Epidermal melanocyte (primary cell): ENCODE measurements at regions not wholly inside any gene's neighbourhood (a gene's known extent, or its start where the extent isn't known, plus 50 kb on each side); places are given as distances from the start of the nearest gene placed in this dataset.
"Not testable (repeated sequence)": the region's sequence is repeated elsewhere in the genome, so short reads cannot be mapped to it uniquely, and the experiment has no call there.

Source experiments
- DNase-seq: peaks from one replicate; pipeline ENCODE4 v3.0.0; 2011; ENCODE audit warnings: low spot score; ENCODE audit not compliant: insufficient read length

DNA sequence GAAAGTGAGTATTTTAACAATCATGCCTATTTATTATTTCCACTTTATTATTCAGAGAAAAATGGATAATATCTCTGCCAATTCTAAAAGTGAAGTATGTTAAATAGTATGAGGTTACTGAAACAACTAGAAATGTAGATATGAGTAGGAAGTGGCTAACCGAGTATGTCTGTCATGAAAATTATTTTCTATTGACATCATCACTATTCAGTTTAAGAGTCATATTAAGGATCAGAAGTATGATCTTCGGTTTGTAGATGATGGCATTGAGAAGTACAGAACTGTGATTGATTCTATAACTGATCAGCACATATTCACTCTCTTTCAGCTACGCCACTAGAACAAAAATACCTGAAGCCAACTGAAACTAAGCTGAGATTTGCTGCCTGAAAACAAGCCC lies 146.4 kb upstream of the SLITRK5 start:
- no peak for DNase-seq

DNA sequence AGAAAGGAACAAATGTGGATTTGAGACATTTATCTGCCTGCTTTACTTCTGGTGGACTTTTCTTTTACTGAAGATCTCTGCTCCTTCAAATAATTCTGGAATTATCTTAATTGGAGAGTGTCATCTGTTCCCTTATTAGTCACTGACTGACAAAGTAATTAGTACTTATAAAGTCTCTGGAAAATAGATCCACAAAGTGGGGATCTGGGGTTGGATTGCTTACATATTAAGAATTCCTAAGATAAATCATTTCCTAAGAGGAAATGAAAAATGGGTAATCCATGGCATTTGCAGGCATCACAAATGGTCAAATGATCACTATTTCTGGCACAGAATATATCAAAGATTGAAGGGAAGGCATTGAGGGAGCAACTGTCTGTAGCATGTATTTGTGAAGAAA lies 137.4 kb upstream of the SLITRK5 start:
- no peak for DNase-seq

DNA sequence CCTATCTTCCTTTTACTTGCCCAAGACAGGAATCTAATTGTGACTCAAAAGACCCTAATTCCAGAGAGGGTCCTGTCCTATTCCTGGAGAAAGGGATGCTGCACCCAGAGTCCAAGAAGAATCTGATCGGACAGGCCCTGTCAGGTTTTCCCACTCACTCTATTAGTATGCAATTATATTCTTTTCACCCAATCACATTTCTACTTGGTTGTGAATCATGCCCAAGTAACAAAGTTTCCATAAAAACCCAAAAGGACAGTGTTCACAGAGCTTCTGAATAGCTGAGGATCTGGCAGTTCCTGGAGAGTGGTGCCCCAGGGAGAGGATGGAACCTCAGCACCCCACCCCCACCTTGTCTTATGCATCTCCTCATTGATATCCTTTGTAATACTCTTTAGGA lies 135.3 kb upstream of the SLITRK5 start:
- no peak for DNase-seq

DNA sequence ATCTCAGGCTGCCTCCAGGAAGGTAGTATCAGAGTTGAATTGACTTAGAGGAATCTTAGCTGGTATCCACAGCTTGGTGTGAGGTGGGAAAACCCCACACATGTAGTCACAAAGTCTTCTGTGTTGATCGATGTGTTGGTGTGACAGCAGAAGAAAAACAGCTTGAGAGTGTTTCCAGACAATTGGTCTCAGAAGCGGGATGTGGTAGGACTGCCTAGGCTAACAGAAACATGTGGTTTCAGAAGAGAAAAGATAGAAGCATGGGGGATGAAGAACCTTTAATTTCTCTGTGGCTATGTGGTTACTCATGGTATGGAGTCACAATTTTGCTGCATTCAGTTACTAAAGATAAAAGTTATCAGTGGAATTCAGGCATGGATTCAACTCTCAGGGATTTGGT lies 134.7 kb upstream of the SLITRK5 start:
- no peak for DNase-seq

DNA sequence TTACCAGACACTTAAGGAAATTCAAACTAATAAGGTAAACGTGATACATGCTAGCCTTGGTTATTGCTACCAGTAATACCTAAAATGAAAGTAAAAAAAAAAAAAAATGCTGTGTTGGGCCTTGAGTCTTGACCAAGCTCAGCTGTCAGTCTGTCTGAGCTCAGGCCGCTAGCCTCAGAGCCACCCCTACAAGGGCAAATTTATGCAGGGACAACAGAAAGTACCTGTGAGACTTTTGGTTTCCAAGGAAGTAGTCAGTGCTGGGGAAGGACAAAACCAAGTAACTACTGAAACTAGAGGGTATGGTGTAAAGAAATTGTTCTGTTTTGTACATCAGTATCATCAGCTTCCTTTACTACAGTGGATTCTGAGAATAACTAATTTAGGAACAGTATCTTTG lies 134.3 kb upstream of the SLITRK5 start:
- DNase-seq, result no peak

DNA sequence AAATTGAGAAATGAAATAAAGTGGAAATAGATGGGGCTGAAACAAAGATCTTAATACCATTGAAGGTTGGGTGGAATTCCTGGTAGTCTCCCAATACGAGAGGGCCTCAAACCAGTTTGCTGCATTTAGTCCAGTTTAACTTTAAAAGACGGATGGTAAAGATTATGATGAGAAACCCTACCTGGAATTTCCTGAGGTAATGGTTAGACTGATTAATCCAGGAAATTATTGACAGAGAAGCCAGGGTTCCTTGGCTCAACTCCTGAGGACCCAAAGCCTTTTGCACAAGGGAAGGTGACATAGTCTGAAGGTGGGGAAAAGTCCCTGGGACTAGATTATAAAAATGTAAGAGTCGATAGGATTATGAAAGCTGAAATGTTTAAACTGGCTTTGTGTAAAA lies 133.2 kb upstream of the SLITRK5 start:
- DNase-seq, result no peak

DNA sequence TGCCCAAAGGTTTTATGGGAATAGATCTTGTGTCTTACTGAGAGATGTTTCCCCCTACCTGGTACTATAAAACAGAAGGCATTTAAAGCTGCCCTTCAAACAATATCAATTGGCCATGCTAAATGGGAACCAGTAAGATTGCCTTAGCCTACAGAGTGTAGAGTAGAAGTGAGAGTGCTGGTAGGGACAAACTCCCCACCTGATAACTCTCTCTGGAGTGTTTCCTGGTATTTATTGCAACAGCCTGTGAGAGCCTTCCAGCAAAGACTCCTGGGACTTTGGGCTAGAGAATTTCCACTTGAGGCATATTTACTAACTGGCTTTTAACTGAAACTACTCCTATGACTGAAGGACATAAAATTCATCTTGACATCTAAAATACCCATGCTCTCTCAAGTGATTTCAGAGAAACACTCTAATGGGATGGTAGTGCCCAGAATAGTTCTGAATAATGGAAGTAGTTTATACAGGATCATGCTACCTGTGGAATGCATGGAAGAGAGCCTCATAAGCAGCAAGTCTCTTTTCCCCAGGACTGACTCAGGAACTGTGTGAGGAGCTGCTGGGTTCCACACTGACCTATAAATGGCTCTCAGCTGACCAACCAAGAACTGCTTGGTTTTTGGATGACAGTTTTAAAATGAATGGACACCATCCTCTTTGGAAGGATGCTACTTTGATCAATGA lies 132.7 kb upstream of the SLITRK5 start:
- no peak for DNase-seq

DNA sequence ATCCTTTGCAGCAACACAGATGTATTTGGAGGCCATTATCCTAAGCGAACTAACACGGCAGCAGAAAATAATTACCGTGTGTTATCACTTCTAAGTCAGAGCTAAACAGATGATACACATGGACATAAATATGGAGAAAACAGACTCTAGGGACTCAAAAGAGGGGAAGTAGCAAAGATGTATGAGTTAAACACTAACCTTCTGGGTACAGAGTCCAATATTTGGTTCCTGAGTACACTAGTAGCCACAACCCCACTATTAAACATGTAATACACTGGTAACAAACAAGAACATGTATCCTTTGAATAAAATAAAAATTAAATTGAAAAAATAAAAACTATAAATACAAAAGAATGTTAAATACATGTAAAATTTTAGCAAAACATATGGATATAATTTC lies 118.0 kb upstream of the SLITRK5 start:
- DNase-seq, result no peak

DNA sequence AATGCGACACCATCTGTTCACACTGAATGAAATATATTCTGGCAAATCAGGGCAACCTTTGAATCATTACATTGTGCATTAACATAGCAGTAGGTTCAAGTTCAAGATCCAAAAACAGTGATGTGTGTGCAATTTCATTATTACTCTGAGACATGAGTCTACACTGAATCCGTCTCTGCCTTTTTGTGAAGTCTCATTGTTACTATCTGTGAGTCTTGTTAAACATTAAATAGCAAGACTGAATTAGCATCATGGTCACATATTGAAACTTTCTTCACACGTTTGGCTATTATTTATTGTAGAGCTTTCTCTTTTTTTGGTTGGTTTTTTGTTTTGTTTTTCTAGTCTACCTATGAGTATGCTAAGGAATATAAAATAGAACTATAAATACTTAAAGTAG lies 117.1 kb upstream of the SLITRK5 start:
- DNase-seq, result no peak

DNA sequence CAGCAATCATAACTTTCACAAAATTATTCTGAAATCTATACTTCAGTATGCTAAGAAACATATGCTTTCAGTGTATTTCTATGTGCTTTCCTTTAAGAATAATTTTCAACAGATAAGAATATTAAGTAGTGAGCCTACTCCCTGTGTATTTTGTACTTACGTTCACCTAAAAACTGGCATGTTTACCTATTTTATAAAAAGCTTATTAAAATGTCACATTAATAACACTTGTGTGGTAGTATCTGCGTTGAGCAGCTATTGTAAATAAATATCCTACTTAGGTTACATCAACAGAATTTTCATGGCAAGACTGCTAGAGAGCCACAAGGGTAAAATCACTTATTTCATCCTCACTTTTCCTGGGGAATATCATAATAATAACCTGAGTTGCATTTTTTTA lies 113.4 kb upstream of the SLITRK5 start:
- no peak for DNase-seq

DNA sequence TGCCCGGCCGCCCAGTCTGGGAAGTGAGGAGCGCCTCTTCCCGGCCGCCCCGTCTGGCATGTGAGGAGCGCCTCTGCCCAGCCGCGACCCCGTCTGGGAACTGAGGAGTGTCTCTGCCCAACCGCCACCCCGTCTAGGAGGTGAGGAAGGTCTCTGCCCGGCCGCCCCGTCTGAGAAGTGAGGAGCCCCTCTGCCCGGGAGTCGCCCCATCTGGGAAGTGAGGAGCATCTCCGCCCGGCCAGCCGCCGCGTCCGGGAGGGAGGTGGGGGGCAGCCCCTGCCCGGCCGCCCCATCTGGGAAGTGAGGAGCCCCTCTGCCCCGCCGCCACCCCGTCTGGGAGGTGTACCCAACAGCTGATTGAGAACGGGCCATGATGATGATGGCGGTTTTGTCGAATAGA lies 109.6 kb upstream of the SLITRK5 start:
- DNase-seq, result not testable (repeated sequence)

DNA sequence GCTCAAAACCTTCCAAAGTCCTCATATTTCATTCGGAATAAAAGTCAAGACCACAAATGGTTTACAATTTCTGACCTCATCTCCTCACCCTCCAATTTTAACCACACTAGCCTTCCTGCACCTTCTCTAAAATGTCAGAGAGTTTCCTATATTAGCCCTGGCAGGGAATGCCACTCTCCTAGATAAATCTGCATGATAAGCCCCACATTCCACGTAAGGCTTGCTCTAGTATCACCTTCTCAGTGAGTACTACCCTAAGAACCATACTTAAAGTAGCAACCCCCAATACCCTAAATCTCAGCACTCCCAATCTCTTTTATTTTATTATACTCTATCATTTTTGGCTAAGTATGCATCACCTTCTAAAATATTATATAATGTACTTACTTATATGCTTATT lies 100.5 kb upstream of the SLITRK5 start:
- no peak for DNase-seq

DNA sequence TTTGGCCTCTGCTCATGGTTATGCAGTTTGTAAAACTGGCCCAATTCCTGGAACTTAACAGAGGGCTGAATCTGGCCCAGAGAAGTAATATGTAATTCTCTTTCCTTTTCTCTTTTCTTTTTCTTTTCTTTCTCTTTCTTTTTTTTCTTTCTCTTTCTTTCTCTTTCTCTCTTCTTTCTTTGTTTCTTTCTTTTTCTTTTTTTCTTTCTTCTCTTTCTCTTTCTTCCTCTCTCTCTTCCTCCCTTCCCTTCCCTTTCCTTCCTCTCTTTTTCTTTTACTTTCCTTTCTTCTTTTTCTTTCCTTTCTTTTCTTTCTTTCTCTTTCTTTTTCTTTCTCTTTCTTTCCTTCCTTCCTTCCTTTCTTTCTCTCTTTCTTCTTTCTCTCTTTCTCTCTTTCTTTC lies 88.8 kb upstream of the SLITRK5 start:
- no peak for DNase-seq

DNA sequence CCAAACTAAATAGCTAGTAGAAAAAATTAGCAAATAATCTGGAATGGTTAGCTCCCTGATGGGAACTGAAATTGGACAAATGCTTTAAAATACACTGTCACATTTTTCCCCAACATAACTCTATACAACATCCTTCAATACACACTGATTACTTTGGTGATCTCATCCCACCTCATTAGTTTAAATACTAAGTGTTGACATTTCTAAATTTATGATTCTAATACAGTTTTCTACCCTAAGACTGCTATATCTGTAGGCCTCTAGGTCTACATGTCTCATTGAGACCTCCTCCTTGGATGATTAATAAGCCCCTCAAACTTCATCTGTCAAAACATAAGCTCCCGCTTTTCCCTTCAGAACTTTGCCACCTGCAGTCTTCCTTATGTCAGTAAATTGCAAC lies 80.7 kb upstream of the SLITRK5 start:
- no peak for DNase-seq

DNA sequence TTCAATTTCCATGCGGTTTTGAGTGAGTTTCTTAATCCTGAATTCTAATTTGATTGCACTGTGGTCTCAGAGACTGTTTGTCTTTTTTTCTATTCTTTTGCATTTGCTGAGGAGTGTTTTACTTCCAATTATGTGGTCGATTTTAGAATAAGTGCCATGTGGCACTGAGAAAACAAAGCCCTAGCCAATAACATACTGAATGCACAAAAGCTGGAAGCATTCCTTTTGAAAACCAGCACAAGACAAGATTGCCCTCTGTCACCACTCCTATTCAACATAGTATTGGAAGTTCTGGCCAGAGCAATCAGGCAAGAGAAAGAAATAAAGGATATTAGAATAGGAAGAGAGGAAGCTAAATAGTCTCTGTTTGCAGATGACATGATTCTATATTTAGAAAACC lies 66.7 kb upstream of the SLITRK5 start:
- not testable (repeated sequence) for DNase-seq

DNA sequence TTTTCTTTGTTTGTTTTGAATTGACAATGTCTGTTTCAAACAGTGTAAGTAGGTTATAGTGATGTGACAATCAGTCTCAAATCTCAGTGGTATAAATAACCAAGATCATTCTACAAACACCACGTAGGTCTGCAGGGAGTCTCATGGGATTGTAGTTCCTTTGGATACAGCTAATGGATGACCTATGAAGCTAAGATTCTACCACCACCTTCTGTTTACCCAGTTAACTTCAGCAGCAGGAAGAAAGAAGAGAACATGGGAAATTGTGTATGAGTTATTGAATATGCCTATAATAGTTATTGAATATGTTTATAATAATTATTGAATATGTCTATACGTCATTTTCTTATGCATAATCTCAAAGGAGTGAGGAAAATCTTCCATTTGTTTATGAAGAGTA lies 63.9 kb upstream of the SLITRK5 start:
- DNase-seq, result no peak

DNA sequence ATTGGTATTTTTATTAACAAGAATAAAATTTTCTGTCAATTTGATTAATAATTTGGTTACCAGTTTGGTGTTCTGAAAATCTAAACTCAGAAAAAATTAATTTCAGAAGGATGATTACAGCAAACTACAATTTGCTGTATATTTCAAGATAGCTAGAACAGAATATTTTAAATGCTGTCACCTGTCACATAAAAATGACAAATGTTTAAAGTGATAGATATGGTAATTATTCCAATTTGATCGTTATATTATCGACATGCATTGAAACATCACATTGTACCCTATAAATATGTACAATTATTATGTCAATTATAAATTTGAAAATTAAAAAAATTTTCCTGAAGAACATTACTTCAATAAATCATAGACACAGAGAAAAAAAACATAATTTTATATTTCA lies 56.9 kb upstream of the SLITRK5 start:
- DNase-seq, result no peak
